ENCODE measurements at regions not wholly inside any gene's neighbourhood (a gene's known extent, or its start where the extent isn't known, plus 50 kb on each side); places are given as distances from the start of the nearest gene placed in this dataset.

DNA sequence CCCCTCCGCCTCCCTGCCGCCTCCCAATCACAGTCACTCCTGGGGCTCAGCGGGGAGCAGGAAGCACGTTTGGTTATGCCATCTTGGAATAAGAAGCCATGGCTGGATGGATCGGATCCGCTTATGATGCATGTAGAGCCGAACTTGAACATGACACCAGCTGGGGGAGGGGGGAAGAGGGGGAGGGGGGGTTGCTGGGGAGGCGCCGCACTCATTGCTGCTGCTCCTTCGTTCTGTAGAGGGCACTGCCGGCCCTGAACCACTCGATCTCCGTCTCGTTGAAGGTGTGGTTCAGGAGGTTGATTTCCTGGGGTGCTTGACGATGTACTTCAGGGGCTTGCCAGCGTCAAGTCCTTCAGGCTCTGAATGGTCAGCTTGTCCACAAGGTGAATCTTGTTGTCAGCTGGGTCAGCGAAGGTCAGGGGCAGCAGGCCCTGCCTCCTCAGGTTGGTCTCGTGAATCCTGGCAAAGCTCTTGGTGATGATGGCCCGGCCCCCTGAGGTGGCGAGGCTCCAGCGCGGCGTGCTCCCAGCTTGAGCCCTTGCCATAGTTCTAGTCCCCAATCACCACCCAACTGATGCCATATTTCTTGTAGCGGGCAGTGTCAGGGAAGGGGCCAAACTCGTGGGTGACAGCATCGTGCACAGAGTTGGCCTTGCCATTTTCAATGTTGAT is 476.9 kb upstream of the ISX start:
- TF ChIP-seq, protein P1, sequence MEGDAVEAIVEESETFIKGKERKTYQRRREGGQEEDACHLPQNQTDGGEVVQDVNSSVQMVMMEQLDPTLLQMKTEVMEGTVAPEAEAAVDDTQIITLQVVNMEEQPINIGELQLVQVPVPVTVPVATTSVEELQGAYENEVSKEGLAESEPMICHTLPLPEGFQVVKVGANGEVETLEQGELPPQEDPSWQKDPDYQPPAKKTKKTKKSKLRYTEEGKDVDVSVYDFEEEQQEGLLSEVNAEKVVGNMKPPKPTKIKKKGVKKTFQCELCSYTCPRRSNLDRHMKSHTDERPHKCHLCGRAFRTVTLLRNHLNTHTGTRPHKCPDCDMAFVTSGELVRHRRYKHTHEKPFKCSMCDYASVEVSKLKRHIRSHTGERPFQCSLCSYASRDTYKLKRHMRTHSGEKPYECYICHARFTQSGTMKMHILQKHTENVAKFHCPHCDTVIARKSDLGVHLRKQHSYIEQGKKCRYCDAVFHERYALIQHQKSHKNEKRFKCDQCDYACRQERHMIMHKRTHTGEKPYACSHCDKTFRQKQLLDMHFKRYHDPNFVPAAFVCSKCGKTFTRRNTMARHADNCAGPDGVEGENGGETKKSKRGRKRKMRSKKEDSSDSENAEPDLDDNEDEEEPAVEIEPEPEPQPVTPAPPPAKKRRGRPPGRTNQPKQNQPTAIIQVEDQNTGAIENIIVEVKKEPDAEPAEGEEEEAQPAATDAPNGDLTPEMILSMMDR (IDR thresholded peaks at IDR 0.05), result no peak
- intact Hi-C loops (cut with DNase I; ENCODE audit: low total_unique reads), result no loop called here
- Histone ChIP-seq H3K27me3 (no peaks in the 10 kb centered on the region), H3K27ac (no peak overlapping the region), H3K4me1 (peaks cover 0 to 4% (median 0%) of the 10 kb centered on the region in 4 donors), H3K4me3 (no peak overlapping the region), H3K36me3 (no peaks in the 10 kb centered on the region), H3K9me3 (peaks cover 0 to 4% (median 0%) of the 10 kb centered on the region in 3 donors)
- DNase-seq, result no peak

DNA sequence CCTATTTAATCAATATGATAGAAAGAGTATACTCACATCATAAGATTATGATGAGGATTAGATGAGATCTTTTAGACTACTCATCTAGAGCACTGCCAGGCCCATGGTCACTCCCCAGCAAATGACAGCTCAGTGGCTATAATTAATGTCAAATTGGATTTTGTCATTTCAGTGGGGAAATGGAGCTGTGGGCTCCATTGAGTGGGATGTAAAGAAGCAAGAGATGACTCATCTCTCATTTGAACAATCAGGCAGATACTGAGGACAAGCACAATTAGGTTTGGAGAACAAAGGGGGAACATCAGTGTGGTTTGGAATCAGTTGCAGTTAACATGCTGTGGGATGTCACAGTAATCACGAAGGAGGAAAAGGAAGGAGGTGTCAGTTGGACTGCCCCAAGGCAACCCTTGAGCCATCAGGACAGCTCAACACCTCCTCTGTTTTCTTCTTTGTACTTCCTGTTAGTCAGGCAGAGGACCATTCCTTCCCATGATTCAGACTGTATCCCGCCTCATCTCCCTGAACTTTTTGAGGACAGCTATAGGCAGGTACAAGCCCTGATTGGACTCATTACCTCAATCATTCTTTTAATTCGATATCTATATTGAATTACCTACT is 473.7 kb upstream of the ISX start:
- no peaks in the 10 kb centered on the region for H3K36me3 ChIP-seq
- no peak overlapping the region for H3K4me3 ChIP-seq
- H3K27ac ChIP-seq, result no peak overlapping the region
- peaks cover 0 to 4% (median 0%) of the 10 kb centered on the region in 4 donors for H3K4me1 ChIP-seq
- TF ChIP-seq, protein P1 (IDR thresholded peaks at IDR 0.05), result no peak
- no peak for DNase-seq
- no peaks in the 10 kb centered on the region for H3K27me3 ChIP-seq
- peaks cover 0 to 4% (median 0%) of the 10 kb centered on the region in 3 donors for H3K9me3 ChIP-seq
- intact Hi-C loops (cut with DNase I; ENCODE audit: low total_unique reads), result no loop called here

DNA sequence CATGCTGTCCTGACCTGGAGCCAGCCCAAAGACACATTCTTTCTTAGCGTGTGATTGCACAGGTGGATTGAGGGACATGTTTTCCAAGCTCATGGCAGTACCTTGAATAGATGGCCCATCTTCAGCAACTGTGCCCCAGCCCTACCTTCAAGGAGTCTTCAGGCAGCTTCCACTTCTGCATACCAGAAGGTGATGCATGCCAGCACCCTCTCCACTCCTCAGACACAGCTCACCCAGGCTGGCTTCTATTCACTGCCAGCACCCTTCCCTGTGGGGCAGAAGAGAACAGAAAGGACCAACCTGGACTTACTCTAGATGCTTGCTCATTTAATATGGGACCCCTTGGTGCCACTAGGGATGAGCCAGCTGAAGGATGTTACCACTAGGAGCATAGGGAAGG is 466.4 kb upstream of the ISX start:
- H3K4me3 ChIP-seq, result no peak overlapping the region

DNA sequence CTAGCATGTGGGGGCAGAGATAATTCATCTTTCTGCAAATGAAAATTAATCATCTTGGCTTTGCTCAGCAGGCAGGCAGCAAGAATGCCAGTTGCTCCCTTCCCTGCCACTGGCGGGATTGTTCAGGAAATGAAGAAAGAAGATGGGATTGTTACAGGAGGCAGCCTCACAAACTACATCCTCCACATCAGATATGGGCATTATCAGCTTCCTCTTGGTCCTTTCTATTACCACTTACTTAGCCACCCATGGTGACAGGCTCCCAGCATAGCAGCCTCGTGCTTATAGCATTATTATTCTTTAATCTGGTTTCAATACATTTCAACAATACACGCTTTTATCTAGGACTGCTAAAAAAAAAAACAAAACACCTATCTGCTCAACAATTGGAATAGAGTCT is 461.6 kb upstream of the ISX start:
- TF ChIP-seq, protein P1 (IDR thresholded peaks at IDR 0.05), result no peak

More for the DNA sequence above, 466.4 kb upstream of the ISX start:
- Histone ChIP-seq H3K27me3 (no peaks in the 10 kb centered on the region), H3K36me3 (no peaks in the 10 kb centered on the region), H3K27ac (no peak overlapping the region), H3K9me3 (no peaks in the 10 kb centered on the region), H3K4me1 (no peaks in the 10 kb centered on the region)
- intact Hi-C loops (cut with DNase I; ENCODE audit: low total_unique reads), result no loop called here
- no peak for DNase-seq
- TF ChIP-seq, protein P1 (IDR thresholded peaks at IDR 0.05), result no peak

DNA sequence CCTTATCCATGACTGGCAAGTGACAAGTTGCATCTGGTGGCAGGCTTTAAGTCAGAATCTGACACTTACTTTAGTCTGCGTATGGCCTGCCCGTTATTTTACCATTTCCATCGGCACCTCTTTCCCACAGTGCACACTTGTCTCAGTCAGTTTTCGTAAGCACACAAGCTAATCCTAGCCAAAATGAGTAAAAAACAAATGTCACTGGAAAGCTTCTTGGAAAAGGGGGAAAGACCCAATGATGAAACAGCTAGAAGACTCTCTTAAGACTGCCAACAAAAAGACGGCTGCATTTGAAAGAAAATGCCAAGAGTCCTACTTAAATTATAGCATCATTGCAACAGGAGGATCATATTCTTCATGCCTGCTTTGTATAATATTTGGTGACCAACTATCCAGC is 457.9 kb upstream of the ISX start:
- H3K27me3 ChIP-seq, result no peaks in the 10 kb centered on the region
- H3K4me3 ChIP-seq, result no peak overlapping the region
- TF ChIP-seq, protein P1 (IDR thresholded peaks at IDR 0.05), result no peak
- H3K36me3 ChIP-seq, result no peaks in the 10 kb centered on the region
- H3K4me1 ChIP-seq, result no peaks in the 10 kb centered on the region
- H3K9me3 ChIP-seq, result peaks cover 0 to 4% (median 0%) of the 10 kb centered on the region in 3 donors
- H3K27ac ChIP-seq, result no peak overlapping the region
- DNase-seq, result no peak
- intact Hi-C loops (cut with DNase I; ENCODE audit: low total_unique reads), result no loop called here

More for the DNA sequence above, 461.6 kb upstream of the ISX start:
- no peak overlapping the region for H3K27ac ChIP-seq
- intact Hi-C loops (cut with DNase I; ENCODE audit: low total_unique reads), result no loop called here
- H3K27me3 ChIP-seq, result no peaks in the 10 kb centered on the region
- no peaks in the 10 kb centered on the region for H3K4me1 ChIP-seq
- no peaks in the 10 kb centered on the region for H3K36me3 ChIP-seq
- H3K4me3 ChIP-seq, result no peak overlapping the region
- no peak for DNase-seq
- no peaks in the 10 kb centered on the region for H3K9me3 ChIP-seq

Measured in tibial artery (tissue), 4 donors.